HG03139 (cell line): ENCODE measurements at regions not wholly inside any gene's neighbourhood (a gene's known extent, or its start where the extent isn't known, plus 50 kb on each side); places are given as distances from the start of the nearest gene placed in this dataset.
"Not testable (repeated sequence)": the region's sequence is repeated elsewhere in the genome, so short reads cannot be mapped to it uniquely, and the experiment has no call there.

Source experiments
- ATAC-seq: cut with Tn5 transposase; IDR thresholded peaks from one replicate; pipeline ENCODE4 v1.9.1; 2021; ENCODE audit not compliant: unreplicated experiment

DNA sequence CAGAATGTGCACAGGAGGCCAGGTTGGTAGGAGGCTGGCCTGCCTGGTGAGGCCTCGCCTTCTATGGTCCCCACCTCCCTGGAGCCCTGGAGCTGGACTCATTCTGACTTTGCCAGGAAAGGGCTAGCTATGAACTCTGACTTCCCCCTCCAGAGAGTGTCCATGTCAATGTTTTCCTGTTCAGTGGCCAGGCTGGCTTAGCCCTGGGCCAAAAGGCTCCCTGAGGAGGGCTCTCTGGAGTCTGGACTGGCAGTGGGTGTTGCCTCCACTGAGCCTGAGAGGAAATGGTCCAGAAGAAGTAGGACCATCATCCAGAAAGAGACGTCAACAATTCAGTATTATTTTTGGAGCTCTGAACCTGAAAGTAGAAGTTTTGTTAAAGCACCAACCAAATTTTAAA lies 178.7 kb downstream of the CHIC2 start:
- no peak for ATAC-seq

DNA sequence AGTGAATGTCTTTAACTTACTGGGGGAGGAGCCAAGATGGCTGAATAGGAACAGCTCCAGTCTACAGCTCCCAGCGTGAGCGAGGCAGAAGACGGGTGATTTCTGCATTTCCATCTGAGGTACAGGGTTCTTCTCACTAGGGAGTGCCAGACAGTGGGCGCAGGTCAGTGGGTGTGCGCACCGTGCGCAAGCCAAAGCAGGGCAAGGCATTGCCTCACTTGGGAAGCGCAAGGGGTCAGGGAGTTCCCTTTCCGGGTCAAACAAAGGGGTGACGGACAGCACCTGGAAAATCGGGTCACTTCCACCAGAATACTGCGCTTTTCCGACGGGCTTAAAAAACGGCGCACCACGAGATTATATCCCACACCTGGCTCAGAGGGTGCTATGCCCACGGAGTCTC lies 187.3 kb downstream of the CHIC2 start:
- not testable (repeated sequence) for ATAC-seq

DNA sequence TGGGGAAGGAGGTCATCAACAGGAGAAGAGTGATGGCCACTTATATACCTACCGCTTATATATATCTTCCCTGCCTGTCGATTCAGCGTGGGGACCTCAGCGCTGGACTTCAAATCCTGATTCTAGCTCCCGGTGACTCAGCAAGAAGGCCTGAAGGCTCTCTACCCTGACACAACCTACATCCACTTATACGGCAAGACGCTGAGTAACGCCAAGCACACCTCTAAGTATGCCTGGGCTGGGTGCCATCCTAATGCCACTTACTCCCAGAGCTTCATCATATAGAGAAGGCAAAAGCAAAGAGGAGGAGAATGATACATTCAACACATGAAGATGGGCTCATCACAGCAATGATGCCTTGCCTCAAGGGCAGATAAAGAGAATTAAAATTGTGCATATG lies 198.3 kb downstream of the CHIC2 start:
- ATAC-seq: no peak

DNA sequence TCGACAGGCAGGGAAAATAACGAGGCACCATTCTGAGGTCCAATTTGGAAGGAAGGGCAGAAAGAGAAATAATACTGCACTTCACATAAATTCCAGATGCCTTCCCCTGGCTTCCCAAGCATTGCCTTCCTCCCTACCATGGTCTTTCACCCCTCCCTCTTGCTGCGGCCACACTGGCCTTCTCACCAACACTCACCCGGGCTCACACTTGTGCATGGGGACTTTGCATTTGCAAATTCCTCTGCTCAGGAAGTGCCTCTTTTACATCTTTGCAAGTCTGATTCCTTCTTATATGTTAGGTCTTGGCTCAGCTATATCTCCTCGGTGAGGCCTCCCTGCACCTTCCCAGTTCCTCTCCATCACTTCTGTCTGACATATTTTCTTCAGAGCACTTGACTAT lies 199.4 kb downstream of the CHIC2 start:
- no peak for ATAC-seq

DNA sequence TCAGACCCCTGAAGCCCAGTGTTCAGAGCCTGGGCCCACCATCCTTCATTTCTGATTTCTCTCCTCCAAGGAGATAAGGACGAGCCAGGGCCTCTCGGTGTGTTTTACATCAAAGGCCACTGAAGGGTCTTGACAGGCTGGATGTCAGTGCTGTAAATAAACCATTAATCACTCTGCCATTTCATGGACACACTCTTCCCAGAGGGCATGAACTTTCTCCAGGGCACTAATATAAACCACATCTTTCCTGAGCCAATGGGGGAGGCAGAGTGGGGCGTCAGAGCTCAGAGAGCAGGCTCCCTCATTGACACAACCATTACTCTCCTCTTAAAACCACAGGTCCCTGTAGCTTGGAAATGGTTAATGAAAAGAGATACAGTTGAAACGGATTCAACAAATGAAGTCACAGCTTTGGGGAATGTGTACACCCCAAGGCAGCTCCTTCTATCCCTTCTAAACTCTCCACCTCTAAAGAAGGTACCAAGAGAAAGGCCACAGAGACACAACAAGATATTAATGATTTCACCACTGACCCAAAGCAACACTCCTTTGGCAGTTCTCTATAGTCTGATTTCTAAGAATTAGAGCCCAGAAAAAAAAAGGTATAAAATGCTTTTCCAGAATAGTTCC lies 200.6 kb downstream of the CHIC2 start:
- ATAC-seq: no peak

DNA sequence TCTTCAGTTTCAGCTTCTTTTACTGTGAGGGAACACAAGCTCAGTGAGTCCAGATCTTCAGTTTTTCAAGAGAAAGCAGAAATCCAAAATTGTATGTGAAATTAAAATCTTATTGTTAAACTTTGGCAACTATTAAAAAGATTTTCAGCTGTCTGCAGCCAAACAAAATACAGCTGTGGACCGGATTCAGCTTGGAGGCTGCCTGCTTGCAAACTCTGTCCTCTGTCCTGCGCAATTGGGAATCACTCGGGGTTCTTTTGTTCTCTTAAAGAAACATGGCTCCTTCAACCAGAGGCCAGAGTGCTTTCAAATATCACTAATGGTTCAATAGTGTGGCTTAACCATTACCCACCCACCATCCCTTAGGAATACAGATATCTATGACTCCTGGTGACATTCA lies 201.2 kb downstream of the CHIC2 start:
- no peak for ATAC-seq

DNA sequence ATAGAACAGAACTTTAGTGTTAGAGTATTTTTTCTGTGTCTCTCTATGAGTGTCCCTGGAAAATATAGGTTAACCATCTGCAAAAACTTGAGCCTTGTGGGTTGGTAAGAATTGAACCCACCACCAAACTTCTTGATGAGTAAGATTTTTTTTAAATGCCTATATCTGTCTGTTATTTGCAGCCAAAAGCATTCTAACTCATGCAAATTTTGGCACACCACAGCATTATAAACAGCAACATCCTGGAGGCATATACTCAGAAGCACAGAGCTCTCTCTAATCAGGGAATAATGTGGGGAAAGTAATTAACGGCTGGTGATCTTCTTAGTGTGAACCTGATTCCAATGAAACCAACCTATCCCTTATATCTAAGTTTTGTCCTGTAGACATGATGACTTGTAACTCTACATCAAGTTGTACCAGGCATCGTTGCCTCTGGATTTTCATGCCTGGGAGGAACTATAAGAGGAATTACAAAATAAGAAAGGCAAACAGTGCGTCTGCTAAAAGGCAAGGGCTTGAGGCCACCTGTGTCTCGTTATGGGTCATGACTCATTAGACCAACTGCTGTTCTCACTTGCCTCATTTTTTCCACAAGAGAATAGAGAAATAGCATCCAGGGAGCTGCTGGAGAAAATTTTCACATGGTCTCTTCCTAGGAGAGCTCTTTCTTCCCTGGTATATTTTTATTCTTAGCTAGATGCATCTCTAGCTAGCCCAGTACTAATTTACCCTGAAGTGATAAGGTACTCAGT lies 202.4 kb downstream of the CHIC2 start:
- ATAC-seq: no peak

DNA sequence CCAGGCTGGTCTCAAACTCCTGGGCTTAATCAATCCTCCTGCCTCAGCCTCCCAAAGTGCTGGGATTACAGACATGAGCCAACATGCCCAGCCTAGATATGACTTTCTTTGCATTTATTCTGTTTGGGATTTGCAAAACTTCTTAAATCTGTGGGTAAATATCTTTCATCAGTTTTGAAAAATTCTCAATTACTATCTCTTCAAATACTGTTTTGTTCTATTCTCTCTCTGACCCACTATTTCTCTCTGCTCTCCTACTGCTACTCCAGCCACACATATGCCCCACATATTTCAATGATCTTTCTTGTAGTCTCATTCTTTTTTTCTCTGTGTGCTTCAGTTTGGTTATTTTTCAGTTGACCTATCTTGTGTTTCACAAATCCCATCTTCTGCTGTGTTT lies 205.1 kb downstream of the CHIC2 start:
- no peak for ATAC-seq

DNA sequence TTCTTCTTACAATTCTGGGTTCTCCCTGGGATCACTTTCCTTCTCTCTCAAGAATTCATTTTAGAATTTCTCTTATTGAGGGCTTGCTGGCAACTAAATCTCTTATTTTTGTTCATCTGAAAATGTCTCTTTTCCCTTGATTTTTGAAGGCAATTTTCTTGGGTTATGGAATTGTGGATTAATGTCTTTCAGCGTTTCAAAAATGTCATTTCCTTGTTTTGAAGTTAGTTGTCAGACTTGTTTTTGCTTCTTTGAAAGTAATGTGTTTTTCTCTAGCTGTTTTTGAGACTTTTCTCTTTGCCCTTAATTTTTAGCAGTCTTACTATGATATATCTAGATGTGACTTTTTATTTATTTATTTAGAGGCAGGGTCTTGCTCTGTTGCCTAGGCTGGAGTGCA lies 205.7 kb downstream of the CHIC2 start:
- no peak for ATAC-seq

DNA sequence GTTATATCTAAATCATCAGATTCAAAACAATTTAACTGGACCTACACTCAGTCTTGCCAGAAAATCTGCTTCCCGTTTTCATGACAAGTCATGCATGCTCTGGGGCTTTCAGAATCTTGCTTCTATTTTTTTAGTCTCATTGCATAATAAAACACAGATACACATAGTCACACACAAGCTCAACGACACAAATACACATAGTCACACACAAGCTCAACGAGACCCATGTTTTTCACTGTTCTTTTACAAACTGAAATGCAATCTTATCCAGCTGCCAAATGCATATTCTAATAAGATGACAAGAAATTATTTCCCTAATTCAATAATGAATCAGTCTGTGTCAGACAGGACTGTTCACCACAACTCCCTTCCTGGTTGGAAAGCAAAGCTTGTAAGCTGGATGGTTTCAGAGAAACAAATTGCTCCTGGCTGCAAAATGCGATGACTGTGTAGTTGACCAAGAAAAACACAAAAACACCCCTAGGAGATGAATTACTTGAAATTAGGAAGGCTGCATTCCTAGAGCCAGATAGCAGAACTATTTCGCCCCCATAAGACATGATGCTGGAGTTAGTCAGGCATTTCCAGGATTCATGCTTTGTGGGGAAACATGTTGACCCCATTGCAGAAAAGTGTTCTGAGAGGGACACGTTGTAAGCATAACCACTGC lies 208.7 kb downstream of the CHIC2 start:
- ATAC-seq: no peak

DNA sequence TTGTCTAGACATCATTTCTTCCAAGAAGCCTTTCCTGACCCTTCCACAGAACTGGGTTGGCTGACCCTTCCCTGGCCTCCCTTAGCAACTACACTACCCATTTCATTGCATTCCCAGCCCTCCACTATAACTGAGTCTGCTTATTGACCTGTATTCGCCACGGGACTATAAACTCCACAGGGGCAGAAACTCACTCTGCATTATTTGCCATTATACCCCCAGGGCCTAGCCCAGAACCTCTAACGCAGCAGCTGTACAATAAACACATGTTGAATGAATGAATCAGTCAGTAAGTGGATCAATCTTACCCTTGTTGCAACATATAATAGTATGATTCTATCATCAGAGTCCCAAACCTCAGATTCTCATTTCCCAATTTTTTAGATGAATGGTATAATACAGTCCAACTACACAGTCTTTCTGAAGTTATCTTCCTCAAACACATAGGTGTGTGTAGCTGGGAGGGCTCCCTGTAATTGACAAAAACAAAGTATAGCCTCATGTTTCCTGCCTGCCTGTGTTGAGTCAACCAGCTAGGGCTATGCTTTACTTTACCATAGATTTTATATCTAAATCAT lies 209.3 kb downstream of the CHIC2 start:
- no peak for ATAC-seq

DNA sequence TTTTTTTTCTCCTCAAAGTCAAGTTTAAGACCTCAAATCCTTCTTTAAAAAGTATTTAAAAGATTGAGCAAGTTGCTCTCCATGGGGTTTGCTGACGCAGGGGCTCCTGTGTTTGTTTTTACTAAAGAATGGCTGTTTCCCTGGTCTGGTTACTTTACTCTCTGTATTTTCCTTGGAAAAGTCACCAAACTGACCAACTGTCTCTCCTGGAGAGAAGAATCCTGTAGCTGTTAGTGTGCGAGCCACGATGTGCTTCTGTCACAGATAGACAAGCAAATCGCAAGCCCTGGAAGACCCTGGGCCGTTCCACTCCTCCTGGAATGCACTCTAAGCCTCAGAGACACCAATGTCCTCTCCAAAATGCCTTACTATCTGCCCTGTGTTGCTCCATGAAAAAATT lies 212.1 kb downstream of the CHIC2 start:
- ATAC-seq: no peak

DNA sequence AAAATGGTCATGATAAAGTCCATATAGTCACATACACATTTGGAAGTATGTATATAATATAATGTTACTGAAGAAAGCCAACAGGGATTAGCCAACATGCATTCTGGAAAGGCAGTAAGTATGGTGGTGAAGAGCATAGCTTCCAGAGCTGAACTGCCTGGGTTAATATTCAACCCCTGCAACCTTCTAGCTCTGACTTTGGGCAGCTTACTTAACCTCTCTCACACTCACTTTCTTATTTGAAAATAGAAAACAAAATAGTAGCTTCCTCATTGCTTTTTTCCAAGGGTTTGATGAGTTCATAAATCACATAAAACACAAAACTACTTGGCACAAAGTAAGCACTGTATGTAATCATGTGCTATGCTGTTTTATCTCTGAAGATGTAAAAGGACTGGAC lies 216.4 kb downstream of the CHIC2 start:
- ATAC-seq: no peak

DNA sequence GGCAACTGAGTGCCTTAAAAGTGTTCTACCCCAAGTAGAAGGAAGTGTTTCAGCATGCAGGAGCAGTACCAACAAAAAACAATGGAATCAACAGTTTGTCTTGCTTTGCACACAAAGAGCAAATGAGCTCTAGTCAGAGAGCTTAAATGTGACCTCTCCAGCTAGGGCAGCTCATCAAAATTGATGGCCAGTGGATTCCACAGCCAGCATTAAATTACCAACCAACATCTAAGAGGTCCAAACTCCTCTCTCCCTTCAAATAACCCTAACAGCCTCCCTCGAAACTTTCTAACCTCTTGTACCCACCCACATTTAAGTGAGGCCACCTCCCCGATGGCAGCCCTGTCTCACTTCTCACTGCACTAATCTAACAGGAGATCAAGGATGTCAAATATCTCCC lies 219.9 kb downstream of the CHIC2 start:
- no peak for ATAC-seq

DNA sequence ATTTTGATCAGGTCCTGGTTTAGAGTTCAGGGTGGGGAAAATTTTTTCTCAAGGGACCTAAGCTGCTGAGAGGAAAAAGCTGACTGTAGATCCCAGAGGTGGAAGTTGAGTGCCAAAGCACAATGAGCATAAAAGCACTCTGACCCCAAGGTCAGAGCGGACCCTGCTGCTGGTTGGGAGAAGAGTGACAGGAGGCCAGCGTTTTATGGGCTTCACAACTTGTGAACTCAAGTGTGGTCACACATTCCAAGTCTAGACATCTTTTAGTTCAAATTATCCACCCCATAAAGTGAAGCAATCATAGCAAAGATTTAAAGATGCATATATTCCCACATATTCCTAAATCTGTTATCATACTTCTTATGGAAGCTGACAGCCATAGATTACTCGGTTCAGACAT lies 220.3 kb downstream of the CHIC2 start:
- no peak for ATAC-seq

DNA sequence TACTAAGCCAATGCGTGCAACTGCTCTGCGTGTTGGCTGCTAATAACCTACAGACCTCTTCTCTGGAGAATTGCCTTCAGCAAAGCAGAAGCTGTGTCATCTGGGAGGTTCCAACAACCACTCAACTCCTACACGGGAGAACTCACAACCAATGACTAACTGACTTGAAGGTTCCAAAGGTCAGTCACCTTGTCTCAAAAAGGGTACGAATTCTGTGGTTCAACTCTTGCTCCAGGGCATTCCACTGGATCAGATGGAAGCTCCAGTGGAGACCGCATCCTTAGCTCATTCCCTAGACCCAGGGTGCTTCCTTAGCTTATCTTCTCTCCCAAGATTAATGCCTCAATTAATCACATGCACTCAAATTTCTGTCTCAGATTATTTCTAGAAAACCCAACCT lies 222.7 kb downstream of the CHIC2 start:
- no peak for ATAC-seq

DNA sequence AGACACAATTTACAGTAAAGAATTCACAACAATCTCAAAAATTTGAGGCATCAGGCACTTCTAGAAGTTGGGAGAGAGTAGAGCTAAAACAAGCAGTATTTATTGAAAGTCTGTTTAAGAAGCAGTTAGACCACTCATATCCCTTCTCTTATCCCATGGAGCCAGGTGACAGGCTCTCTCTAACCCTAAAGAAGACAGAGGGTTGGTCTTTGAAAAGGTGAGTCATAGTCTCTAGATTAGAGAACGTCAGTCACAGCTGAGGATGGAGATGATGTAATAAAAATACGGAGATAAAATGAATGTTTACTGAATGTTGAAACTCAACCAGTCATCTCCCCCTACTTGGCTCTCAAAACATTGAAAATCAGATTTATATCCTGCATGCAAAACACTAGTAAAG lies 223.8 kb downstream of the CHIC2 start:
- ATAC-seq: no peak

DNA sequence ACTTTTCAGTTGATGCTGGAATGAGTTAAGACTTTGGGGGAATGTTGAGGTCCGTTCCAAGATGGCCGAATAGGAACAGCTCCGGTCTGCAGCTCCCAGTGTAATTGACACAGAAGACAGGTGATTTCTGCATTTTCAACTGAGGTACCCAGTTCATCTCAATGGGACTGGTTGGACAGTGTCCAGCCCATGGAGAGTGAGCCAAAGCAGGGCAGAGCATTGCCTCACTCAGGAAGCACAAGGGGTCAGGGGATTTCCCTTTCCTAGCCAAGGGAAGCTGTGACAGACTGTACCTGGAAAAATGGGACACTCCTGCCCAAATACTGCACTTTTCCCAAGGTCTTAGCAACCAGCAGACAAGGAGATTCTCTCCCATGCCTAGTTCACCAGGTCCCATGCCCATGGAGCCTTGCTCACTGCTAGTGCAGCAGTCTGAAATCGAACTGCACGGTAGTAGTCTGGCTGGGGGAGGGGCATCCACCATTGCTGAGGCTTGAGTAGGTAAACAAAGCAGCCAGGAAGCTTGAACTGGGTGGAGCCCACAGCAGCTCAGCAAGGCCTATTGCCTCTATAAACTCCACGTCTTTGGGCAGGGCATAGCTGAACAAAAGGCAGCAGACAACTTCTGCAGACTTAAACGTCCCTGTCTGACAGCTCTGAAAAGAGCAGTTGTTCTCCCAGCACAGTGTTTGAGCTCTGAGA lies 231.0 kb downstream of the CHIC2 start:
- not testable (repeated sequence) for ATAC-seq

DNA sequence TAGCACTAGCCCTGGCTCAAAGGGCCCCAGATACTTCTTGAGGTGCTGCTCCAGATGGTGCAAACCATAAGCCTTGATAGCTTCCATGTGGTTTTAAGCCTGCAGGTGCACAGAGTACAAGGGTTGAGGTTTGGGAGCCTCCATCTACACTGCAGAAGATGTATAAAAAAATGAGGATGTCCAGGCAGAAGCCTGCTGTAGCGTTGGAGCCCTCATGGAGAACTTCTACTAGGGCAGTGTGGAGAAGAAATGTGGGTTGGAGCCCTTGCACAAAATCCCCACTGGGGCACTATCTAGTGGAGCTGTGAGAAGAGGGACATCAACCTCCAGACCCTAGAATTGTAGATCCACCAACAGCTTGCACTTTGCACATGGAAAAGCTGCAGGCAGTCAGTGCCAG lies 231.9 kb downstream of the CHIC2 start:
- no peak for ATAC-seq

DNA sequence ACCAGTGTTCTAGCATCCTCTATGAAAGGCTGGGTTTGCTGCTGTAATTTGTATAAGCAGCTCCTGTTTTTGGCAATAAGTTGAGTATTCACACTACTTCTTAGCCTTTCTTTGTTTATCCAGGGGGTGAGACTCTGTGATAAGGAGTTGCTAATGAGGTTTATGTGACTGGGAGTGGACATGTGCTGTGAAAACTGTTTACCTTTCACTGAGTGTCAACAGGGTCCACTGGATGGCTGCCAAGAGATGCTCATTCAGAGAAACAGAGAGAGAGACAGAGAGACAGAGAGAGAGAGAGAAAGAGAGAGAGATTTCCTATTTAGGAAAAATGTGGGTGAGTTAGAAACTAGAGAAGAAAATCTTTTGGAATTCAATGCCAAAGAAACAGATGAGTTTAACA lies 233.9 kb downstream of the CHIC2 start:
- ATAC-seq: no peak

DNA sequence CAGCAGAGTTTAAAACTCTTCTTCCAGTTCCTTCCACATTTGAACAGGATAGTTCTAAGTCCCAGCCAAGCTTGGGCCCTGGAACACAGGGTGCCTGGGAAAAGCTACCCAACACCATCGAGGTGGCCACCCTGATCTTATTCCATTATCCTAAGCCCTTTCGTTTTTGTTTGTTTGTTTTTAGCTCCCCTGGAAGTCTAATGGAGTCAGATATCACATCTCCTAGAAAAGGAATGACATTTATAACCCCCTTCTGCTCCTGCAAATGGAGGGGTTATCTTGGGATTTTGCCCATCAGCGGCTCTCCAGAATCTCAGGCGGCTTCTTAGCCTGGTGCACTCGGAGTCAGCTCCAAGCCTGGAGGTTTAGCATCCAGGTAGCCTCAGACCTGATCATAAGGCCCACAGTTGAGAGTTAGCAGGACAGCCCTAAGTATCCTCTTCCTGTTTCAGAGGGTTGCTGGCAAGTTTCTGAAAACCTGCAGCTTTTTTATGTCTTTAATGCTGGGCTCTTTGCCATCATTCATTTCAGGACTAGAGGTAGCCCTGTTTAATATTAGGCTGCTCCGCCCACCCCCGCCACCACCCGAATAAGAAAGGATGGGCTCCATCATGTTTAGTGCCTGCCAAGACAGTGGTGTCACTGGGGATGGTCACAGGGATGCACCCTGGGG lies 230.0 kb upstream of the LNX1 start:
- no peak for ATAC-seq
